DND-41 (cell line): ENCODE measurements at regions not wholly inside any gene's neighbourhood (a gene's known extent, or its start where the extent isn't known, plus 50 kb on each side); places are given as distances from the start of the nearest gene placed in this dataset.
A peak's percentile ranks its signal among the peaks of the same experiment; 100 is the strongest.

Experiments used
- ATAC-seq: fragments of 200-7000 bp; cut with Tn5 transposase; 3 replicates; pipeline ENCODE4 v1.9.1; 2021; ENCODE audit warnings: low read depth; ENCODE audit not compliant: insufficient read depth
- DNase-seq: peaks from one replicate; pipeline ENCODE4 v3.0.0-alpha.2; 2020
- H2AFZ ChIP-seq: 2 replicates; pipeline ENCODE4 v1.6.0; 2012; ENCODE audit warnings: low read depth, low read length
- H3K27ac ChIP-seq: 2 replicates; pipeline ENCODE4 v1.5.1; 2012; ENCODE audit warnings: low read length, inconsistent platforms
- H3K27me3 ChIP-seq: fragments of 200-600 bp; sonication (generic); 2 replicates; pipeline ENCODE4 v1.6.0; 2012; ENCODE audit warnings: low read length, mild to moderate bottlenecking, inconsistent platforms; ENCODE audit not compliant: insufficient read depth, poor library complexity
- H3K36me3 ChIP-seq: 2 replicates; pipeline ENCODE4 v1.5.1; 2012; ENCODE audit warnings: low read length, inconsistent platforms; ENCODE audit not compliant: insufficient read depth
- H3K4me1 ChIP-seq: 2 replicates; pipeline ENCODE4 v1.5.1; 2012; ENCODE audit warnings: mild to moderate bottlenecking, low read length; ENCODE audit not compliant: insufficient read depth
- H3K4me2 ChIP-seq: 2 replicates; pipeline ENCODE4 v1.6.0; 2012; ENCODE audit warnings: mild to moderate bottlenecking, moderate library complexity, low read length, inconsistent platforms; ENCODE audit not compliant: insufficient read depth
- H3K4me3 ChIP-seq, 2 experiments: fragments of 200-600 bp in 1 of 2; shearing (Covaris generic) in 1 of 2; 2 replicates each; pipeline ENCODE4 v1.5.1; 2012 to 2016; ENCODE audit warnings: inconsistent platforms in 2 of 2, low read length in 2 of 2, mild to moderate bottlenecking in 2 of 2, low read depth in 1 of 2, moderate library complexity in 1 of 2
- H3K79me2 ChIP-seq: 2 replicates; pipeline ENCODE4 v1.6.0; 2012; ENCODE audit warnings: low read length, inconsistent platforms; ENCODE audit not compliant: insufficient read depth
- H3K9ac ChIP-seq: 2 replicates; pipeline ENCODE4 v1.6.0; 2012; ENCODE audit warnings: low read depth, mild to moderate bottlenecking, inconsistent platforms, low read length, moderate library complexity
- H3K9me3 ChIP-seq: 2 replicates; pipeline ENCODE4 v1.5.1; 2012; ENCODE audit warnings: low read length, moderate library complexity, mild to moderate bottlenecking, inconsistent platforms; ENCODE audit not compliant: insufficient read depth, severe bottlenecking
- H4K20me1 ChIP-seq: 2 replicates; pipeline ENCODE4 v1.6.0; 2012; ENCODE audit warnings: low read length; ENCODE audit not compliant: insufficient read depth
- CTCF ChIP-seq: IDR thresholded peaks from 2 replicates; pipeline ENCODE4 v1.5.1; 2012; ENCODE audit warnings: borderline replicate concordance, low read length, moderate library complexity, mild to moderate bottlenecking; ENCODE audit not compliant: poor library complexity, severe bottlenecking; ENCODE audit errors: extremely low read depth
- EZH2 ChIP-seq: IDR thresholded peaks from 3 replicates; pipeline ENCODE4 v1.6.1; 2012; ENCODE audit warnings: borderline replicate concordance, low read depth, mild to moderate bottlenecking, moderate library complexity, low read length, inconsistent platforms; ENCODE audit not compliant: severe bottlenecking

- Histone ChIP-seq H3K79me2 (no peaks in the 10 kb centered on the region), H3K4me1 (no peaks in the 10 kb centered on the region), H2AFZ (no peak overlapping the region), H3K4me3 (no peak overlapping the region), H3K4me2 (no peak overlapping the region), H4K20me1 (no peaks in the 10 kb centered on the region), H3K9me3 (peaks cover 9% of the 10 kb centered on the region), H3K36me3 (no peaks in the 10 kb centered on the region), H3K27me3 (no peaks in the 10 kb centered on the region), H3K27ac (no peak overlapping the region), H3K9ac (no peak overlapping the region)
- no peak for DNase-seq
- TF ChIP-seq CTCF, result no peak
- no peak for TF ChIP-seq EZH2
- no peak for ATAC-seq
Observed at GRCh38 chr2:147204102-147204501, 640.7 kb upstream of the ACVR2A start.

GRCh38 chr2:147198651-147199171 is 646.1 kb upstream of the ACVR2A start:
- no peak for ATAC-seq
- TF ChIP-seq EZH2, result no peak
- no peak for TF ChIP-seq CTCF
- no peak overlapping the region for H3K9ac ChIP-seq
- no peaks in the 10 kb centered on the region for H3K9me3 ChIP-seq
- no peaks in the 10 kb centered on the region for H4K20me1 ChIP-seq
- no peak overlapping the region for H3K4me3 ChIP-seq
- H3K4me2 ChIP-seq, result no peak overlapping the region
- no peak overlapping the region for H2AFZ ChIP-seq
- H3K79me2 ChIP-seq, result no peaks in the 10 kb centered on the region
- H3K27ac ChIP-seq, result no peak overlapping the region
- no peaks in the 10 kb centered on the region for H3K4me1 ChIP-seq
- H3K27me3 ChIP-seq, result no peaks in the 10 kb centered on the region
- no peaks in the 10 kb centered on the region for H3K36me3 ChIP-seq
- DNase-seq, result no peak

- H4K20me1 ChIP-seq, result no peaks in the 10 kb centered on the region
- TF ChIP-seq EZH2 (no peak), CTCF (no peak)
- no peaks in the 10 kb centered on the region for H3K79me2 ChIP-seq
- no peak overlapping the region for H3K27ac ChIP-seq
- H3K4me1 ChIP-seq, result no peaks in the 10 kb centered on the region
- H3K27me3 ChIP-seq, result no peaks in the 10 kb centered on the region
- no peaks in the 10 kb centered on the region for H3K36me3 ChIP-seq
- H3K9me3 ChIP-seq, result no peaks in the 10 kb centered on the region
- no peak for ATAC-seq
- H3K4me3 ChIP-seq, result no peak overlapping the region
- no peak overlapping the region for H3K4me2 ChIP-seq
- no peak for DNase-seq
- H2AFZ ChIP-seq, result 0 out of 2 replicates have a peak overlapping the region, but pooled peaks have one; percentile 10
- H3K9ac ChIP-seq, result no peak overlapping the region
Observed at GRCh38 chr2:147197754-147198483, 646.9 kb upstream of the ACVR2A start.
